CD4-positive, alpha-beta T cell treated with Interleukin-10 for 1 hour (primary cell): ENCODE measurements at regions not wholly inside any gene's neighbourhood (a gene's known extent, or its start where the extent isn't known, plus 50 kb on each side); places are given as distances from the start of the nearest gene placed in this dataset.

ENCODE experiments used
- DNase-seq: peaks from one replicate; pipeline ENCODE4 v3.0.0-alpha.2; 2020

GRCh38 chr2:51534166-51534565, 502.2 kb upstream of the NRXN1 start:
- DNase-seq: no peak

- DNase-seq: no peak
Observed at GRCh38 chr2:51528156-51528555, 496.2 kb upstream of the NRXN1 start.

GRCh38 chr2:51526766-51527165, 494.8 kb upstream of the NRXN1 start:
- DNase-seq: no peak

- DNase-seq: no peak
Observed at GRCh38 chr2:51516667-51517066, 484.7 kb upstream of the NRXN1 start.

- DNase-seq: no peak
Observed at GRCh38 chr2:51511002-51511401, 479.1 kb upstream of the NRXN1 start.

- DNase-seq: no peak
Observed at GRCh38 chr2:51510303-51510702, 478.4 kb upstream of the NRXN1 start.

GRCh38 chr2:51505533-51505932, 473.6 kb upstream of the NRXN1 start:
- no peak for DNase-seq

- no peak for DNase-seq
Observed at GRCh38 chr2:51490576-51491234, 458.8 kb upstream of the NRXN1 start.

GRCh38 chr2:51484605-51485004, 452.7 kb upstream of the NRXN1 start:
- DNase-seq: no peak

- DNase-seq: no peak
Observed at GRCh38 chr2:51483720-51484119, 451.8 kb upstream of the NRXN1 start.

- DNase-seq: no peak
Observed at GRCh38 chr2:51472783-51473182, 440.9 kb upstream of the NRXN1 start.

GRCh38 chr2:51472300-51472699, 440.4 kb upstream of the NRXN1 start:
- DNase-seq: no peak

- DNase-seq: no peak
Observed at GRCh38 chr2:51469102-51469501, 437.2 kb upstream of the NRXN1 start.

GRCh38 chr2:51465326-51465725, 433.4 kb upstream of the NRXN1 start:
- DNase-seq: no peak

- no peak for DNase-seq
Observed at GRCh38 chr2:51454177-51454576, 422.2 kb upstream of the NRXN1 start.

- DNase-seq: no peak
Observed at GRCh38 chr2:51448911-51449310, 417.0 kb upstream of the NRXN1 start.

GRCh38 chr2:51441786-51442185, 409.9 kb upstream of the NRXN1 start:
- no peak for DNase-seq

- DNase-seq: no peak
Observed at GRCh38 chr2:51424418-51424817, 392.5 kb upstream of the NRXN1 start.

GRCh38 chr2:51420511-51420910, 388.6 kb upstream of the NRXN1 start:
- no peak for DNase-seq

GRCh38 chr2:51413726-51414125, 381.8 kb upstream of the NRXN1 start:
- no peak for DNase-seq

- DNase-seq: no peak
Observed at GRCh38 chr2:51410331-51410730, 378.4 kb upstream of the NRXN1 start.

GRCh38 chr2:51409920-51410319, 378.0 kb upstream of the NRXN1 start:
- DNase-seq: no peak

GRCh38 chr2:51404226-51404625, 372.3 kb upstream of the NRXN1 start:
- DNase-seq: no peak

- no peak for DNase-seq
Observed at GRCh38 chr2:51401546-51401945, 369.6 kb upstream of the NRXN1 start.

- no peak for DNase-seq
Observed at GRCh38 chr2:51387235-51387634, 355.3 kb upstream of the NRXN1 start.

- no peak for DNase-seq
Observed at GRCh38 chr2:51379997-51380396, 348.1 kb upstream of the NRXN1 start.
